ENCODE measurements at regions not wholly inside any gene's neighbourhood (a gene's known extent, or its start where the extent isn't known, plus 50 kb on each side); places are given as distances from the start of the nearest gene placed in this dataset.

DNA sequence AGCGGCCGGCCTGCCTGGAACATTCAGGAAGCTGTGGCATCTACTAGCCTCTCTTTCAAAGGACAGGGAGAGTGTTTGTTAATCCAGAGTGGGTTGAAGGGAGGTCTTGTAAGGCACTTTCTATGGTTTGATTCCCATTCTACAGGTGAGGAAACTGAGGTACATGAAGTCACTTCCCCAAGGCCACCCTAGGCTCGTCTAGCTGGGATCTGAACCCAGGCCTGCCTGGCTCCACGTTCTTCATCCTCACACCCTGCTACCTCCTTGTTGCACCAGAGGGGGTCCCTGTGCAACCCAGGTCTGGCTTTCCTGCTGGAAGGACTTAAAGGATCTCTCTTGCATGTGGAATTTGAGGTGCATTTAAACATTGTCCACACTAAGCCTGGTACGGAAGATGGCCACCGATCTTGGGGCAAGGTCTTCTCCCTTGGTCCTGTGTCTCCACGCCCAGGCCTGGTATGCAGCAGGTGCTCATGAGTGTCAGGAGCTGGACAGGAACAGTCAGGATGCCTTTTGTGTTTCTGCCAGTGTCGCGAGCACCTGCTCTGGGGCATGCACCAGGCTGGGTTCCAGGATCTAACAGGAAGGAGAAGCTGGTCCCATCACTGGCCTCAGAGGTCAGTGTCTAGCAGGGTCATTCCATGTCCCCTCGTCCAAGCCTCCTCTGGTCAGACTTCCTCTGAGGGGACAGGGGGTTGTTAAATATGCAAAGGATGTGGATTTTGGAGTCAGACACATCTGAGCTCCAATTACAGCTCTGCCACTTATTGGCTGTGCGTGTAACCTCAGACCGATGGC, 103.2 kb upstream of the RUNX3 start:
- no peak for DNase-seq

DNA sequence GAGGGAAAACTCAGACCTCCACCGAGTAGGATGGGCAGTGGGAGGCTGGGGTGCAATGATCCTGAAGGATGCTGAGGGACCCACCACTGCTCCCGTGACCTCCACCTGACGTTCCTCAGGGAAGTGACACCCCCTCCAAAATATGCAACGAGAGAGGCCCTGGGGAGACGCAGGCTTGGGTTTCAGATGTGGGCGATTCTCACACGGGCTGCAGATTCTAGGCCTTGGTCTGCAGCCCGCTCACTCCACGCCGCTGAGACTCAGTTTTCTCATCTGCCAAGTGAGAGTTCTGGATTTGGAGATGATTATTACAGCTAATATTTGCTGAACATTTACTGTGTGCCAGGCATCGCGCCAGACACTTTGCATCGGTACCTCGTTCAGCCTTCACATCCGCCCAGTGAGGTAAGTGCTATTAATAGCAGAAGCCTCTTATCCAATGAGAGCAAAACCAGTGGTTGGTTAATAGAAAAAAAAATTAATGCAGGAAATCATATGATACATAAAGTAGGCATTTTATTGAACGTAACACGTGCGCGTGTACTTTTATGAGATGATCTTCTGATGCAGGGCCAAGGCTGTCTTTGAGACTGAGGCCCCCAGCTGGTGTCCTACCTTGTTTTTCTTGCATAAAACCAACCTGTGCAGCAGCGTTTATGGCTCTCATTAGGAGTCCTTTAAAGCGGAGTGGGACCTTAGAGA, 102.0 kb upstream of the RUNX3 start:
- DNase-seq = peak; percentile 54 to 56

DNA sequence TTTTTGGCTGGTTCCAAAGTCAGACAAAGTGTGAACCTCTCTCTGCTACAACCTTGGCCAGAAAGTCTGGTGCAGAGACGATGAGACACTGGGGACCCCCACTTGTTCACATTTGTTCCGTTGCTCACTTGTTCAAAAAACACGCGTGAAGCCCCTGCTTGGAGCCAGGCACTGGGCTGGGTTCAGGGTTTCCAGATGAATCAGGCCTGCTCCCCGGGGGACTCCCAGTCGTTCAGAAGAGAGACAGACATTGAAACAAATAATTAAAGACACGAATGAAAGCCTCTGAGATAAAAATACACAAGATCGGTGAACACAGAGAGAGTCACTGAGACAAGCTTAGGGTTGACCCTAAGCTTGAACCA, 101.5 kb upstream of the RUNX3 start:
- DNase-seq = peak; percentile 46 to 56

DNA sequence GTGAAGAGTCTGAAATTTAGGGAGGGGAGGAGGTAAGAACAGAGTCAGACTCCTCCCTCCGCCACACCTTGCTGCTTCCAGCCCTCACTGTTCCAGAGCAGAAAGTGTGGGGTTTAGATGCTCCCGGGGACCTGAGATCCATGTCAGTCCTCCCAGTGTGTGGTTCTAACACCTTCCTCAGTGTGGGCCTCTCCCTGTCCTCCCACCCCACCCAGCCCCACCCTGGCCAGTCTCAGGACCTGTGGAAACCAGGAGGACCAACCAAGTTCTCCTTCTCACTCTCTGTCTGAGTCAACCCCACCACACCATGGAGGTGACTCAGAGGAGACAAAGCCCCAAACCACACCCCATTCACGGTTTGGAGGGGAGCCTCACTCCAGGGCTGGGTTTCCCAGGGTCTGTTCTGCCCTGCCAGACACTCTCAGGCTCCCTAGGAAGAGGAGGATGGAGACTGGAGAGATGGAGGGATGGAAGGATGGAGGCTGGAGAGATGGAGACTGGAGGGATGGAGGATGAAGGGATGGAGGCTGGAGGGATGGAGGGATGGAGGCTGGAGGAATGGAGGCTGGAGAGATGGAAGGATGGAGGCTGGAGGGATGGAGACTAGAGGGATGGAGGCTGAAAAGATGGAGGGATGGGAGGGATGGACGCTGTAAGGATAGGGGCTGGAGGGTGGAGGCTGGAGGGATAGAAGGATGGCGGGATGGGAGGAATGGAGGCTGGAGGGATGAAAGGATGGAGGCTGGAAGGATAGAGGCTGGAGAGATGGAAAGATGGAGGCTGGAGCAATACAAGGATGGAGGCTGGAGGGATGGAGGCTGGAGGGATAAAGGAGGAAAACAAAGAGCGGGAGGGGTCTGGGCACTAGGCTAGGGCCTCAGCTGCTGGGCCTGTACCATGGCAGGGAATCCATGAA, 100.9 kb upstream of the RUNX3 start:
- DNase-seq = peak; percentile 65 to 69

DNA sequence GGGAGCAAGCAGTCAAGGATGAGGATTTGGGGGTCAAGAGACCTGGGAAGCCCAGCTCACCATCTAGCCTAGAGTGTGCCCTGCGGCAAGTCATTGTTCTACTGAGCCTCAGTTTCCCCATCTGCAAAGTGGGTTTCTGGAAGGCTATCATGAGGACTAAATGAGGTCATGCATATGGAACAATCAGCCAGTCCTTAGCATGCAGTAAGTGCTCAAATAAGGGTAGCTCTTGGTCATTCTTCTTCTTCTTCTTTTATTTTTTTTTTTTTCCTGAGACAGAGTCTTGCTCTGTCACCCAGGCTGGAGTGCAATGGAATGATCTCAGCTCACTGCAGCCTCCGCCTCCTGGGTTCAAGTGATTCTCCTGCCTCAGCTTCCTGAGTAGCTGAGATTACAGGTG, 99.9 kb upstream of the RUNX3 start:
- no peak for DNase-seq

DNA sequence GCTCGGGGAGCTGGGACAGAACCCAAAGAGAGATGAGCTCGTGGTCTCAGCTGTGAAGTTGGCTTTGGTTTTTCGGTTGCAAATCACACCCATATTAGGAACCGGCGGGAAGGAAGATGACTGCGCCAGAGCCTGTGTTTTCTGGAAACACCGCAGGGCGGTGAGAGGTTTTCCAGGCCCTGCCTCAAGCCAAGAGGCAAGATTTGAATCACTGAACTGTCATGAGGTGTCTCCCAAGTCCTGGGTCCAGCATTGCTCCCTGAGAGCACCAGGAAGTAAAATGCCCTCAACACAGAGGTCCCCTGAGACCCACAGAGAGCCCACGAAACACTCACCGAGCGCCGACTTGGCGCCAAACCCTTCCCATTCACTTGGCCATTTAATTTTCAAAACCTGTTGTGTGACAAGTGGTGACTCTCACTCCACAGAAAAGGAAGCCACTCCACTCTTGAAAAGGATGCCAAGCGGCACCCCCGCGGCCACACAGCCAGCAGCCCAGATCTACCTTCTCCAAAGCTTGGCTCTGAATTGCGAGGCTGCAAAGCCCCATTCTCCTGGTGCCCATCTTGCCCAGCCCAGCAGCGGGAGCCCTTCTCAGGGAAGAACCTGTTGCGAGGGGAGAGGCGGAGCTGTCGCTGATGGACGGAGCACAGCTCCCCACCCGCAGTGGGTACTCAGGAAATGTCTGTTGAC, 99.0 kb upstream of the RUNX3 start:
- DNase-seq = no peak

DNA sequence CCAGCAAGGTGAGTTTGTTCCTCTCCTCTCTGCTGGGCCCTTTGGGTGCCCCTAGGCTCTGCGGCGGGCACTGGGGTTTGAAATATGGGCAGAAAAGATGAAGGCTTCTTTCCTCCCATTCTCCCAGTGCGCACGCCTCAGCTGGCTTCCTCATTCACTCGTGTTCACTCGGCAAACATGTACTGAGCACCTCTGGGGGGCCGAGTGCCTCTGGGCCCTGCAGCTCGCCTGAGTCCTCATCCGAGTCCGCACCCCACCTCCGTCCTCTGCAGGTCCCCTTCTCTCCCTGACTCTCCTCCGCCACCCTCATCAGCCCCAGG, 98.5 kb upstream of the RUNX3 start:
- no peak for DNase-seq

DNA sequence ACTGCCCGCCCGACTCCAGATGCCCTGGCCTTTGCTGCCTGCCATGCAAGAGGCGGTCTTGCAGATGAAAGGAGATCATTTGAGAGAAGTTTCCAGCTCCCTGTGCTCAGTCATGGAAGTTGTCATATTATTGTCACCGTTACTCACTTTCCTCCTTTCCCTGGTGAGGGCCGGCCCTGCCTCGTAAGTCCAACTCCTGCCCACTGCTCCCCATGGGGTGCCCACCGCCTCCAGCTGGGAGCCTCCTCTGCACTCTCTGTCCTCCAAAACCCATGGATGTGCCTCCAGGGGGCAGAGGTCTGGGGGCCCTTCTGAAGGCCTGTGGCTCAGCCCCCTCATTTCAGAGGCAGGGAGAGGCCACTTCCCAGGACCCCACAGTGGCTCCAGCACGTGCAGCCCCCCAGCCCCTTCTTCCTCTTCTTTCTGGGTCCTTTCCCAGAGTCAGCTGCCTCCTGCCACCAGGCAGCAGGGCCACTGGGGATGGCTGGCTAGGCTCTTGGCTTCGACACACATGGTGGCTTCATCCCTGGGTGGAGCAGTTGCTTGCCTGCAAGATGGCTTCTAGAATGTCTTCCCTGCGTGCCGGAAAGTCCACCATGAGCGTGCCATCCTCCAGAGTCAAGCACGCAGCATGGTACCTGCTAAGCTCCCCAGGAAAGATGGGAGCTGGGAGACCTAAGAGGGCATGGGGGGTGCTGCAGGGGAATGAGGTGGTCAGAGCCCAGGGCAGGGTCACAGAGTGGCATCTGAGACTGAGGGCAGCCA, 97.9 kb upstream of the RUNX3 start:
- no peak for DNase-seq

DNA sequence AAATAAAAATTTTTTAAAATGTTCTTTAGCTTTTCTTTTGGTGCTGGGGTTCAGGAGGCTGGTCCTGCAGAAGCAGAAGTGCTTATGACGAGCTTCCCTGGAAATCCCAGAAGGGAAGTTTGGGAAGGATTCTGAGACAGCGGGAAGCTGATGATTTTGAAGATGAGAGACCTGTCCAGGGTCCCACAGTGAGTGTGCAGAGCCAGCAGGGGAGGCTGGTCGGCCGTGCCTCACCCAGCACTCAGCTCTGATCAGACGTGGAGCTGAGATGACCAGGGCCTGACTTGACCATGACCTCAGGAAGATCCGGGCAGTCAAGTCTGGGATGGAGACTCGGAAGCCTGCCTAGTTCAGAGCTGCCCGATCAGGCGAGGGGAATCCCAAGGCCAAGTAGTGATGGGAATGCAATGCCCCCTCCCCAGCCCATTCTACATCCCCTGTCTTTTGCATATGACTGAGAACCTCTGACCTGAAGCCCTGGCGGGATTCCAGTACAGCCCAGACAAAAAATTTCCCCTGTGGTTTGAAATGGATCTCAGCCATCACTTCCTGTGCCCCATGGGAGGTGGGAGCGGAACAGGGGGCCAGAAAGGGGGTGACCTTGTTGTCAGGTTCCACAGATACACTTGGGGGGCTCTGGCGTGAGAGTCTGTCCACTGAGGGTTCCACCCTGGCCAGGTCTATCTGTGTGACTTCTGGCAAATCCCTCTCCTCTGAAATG, 96.8 kb upstream of the RUNX3 start:
- DNase-seq = no peak

DNA sequence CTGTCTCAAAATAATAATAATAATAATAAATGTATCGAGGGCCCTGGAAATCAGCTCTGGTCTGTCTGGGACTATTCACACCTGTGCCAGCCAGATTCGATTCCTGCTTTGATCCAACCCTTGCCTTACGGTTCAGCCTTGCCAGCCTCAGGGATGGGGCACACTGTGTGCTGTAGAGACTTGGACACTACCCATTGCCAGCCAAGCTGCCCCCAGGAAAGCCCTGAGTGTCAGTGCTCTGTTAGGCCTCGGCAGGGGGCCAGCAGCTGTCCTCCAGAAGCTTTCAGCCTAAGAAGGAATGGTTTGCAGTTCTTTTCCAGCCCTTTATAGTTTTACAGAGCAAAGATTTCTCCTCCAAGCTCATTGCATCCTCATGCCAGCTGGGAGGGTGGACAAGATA, 96.2 kb upstream of the RUNX3 start:
- no peak for DNase-seq

DNA sequence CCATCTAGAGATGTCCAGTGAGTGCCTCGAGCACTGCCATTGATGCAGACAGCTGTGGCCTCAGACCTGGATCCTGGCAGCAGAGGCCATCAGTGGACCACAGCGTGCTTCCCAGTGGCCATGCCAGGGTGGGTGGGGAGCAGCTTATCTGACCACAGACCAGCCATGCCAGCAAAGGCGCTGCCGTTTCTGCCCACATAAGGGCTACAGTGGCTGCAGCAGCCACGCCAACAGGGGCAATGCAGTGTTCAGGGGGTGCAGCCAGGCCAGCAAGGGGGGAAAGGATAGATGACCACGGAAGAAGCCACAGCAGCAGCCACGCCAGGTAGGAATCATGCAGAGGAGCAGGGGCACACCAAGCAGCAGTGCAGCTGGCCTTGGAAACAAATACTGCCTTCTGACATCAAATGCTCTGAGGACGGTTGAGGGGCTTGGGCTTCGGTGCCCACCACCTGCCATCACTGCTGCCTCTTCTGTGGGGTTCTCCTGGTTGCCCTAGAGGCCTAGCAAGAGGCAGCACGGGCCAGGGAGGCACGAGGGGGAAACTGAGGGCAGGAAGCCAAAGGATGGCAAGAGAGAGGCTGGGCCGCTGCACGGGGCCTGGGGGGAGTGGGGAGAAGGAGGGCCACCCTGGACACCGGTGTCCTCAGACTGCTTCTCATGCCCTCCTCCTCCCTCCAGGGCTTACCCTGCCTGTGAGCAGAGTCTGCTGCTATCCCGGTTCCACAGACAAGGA, 94.7 kb upstream of the RUNX3 start:
- DNase-seq = no peak

DNA sequence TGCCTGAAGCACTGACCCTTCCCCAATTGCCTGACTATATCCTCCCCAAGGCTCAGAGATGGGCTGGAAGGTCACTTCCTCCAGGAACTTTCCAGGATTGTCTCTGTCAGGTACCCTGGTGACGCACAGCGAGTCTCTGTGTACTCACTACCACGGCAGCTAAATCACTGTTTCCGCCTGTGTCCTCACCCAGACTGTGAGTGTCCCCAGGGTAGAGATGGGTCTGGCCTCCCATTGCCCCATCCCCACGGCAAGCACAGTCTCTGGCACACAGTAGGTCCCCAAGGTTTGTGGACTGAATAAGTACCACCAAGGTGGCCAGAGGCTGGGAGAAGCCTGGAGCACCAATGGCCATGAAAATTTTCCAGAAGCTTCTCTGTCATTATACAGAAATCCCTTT, 93.8 kb upstream of the RUNX3 start:
- DNase-seq = no peak

DNA sequence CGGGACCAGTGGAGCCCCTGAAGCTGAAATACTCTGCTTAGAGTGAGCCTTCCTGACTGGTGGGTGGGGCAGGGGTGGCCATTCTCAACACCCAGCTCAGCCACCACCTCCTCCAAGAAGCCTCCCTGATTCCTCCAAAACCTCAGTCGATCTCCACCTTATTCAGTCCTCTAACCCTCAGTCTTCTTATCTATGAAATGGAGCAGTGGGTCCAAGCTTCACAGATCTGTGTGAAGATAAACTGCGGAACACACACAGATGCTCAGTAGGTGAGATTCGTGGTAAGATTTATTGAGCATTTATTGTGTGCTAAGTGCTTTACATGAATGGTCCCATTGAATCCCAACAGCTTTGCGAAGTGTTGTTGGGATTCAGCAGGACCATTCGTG, 93.1 kb upstream of the RUNX3 start:
- DNase-seq = no peak

DNA sequence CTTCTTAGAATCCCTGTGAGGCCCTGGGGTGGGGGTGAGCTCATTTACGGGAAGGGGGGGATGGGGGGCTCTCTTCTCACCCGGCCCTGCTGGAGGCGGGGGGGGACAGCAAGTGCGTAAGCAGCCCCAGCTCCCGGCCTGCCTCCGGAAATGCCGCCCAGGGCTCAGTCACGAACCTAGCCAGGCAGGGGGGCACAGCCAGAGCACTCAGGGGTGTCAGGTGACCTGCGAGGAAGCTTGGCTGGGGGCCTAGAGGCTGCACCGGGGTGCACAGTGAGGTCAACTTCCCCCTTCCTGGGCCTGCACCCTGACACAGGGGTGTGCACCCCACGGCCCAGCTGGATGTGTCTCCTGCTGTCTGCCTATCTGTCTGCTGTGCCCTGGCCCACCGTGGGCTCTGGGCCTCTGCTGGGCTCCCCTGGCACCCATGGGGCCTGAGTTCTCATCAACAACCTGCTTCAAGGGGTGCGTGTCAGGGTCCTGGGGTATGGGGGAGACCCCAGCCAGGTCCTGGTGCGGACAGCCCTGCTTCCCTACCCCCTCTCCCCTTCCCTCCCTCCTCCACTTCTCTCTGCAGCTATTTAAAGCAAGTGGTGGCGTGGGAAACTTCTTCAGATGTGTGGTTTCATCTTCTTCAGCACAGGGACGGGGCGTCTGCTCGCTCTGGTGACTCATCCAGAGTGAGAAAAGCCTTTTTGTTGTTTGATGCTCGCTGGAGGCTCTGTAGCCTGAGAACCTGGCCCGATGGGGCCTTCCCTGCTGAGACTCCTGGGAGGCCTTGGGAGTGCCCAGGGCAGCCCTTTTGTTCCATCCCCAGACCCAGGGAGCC, 92.5 kb upstream of the RUNX3 start:
- DNase-seq = peak; percentile 89 to 91

DNA sequence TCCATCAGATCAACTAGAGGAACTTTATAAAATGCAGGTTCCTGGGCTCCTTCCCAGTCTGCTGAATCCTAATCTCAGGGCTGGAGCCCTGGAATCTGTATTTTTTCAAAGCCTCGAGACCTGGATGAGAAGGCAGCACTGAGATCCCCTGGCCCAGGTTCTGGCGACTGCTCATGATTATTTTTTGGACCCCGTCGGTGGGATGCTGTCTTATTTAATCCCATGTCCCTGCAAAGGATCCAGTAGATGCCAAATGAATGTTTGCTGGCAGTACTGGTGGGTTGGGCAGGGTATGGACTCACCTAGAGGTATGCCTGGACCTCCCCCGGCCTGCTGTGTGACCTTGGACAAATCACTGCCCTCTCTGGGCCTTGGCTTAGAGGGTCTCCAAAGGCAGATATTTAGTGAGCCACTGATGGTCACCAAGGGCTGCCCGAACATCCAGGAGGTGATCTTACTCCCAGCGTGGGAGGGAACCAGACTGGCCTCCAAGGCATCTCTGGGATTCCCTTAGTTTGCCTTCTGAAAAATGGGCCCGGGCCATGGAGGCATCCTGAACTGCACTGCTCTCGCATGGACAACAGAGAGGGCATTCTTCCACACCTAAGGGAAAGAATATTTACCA, 91.6 kb upstream of the RUNX3 start:
- no peak for DNase-seq

DNA sequence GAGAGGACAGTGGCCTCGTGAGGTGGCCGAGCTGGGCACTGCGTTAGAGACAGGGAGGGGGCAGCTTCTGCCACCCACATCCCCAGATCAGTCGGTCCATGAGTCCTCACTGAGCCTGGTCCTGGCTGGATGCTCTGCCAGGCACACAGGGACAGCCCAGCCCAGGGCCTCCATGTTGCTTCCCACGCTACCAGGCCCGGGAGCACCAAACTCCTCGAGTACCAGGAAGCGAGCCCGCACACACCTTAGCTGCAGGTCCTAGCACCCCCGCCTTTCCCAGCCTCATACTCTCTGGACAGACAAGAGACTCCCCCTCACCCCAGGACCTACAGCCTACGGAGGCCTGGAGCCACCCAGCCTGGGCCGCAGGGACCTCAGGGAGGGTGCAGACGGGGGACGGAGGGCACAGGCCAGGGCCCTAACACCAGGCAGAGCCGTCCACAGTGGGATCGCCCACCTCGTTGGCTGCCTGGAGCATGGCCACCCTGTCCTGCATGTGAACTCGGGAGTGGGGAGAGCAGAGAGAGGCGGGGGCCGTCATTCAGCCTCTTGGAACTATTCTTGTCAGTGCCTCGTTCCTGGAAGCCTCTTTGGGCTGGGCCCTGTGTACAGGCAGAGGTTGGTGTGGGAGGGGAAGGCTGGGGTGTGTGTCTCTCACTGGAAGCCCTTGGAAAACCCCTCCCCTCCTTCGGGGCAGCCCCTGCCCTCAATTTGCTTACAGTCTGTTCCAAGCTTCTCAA, 90.9 kb upstream of the RUNX3 start:
- peak; percentile 21 to 26 for DNase-seq

DNA sequence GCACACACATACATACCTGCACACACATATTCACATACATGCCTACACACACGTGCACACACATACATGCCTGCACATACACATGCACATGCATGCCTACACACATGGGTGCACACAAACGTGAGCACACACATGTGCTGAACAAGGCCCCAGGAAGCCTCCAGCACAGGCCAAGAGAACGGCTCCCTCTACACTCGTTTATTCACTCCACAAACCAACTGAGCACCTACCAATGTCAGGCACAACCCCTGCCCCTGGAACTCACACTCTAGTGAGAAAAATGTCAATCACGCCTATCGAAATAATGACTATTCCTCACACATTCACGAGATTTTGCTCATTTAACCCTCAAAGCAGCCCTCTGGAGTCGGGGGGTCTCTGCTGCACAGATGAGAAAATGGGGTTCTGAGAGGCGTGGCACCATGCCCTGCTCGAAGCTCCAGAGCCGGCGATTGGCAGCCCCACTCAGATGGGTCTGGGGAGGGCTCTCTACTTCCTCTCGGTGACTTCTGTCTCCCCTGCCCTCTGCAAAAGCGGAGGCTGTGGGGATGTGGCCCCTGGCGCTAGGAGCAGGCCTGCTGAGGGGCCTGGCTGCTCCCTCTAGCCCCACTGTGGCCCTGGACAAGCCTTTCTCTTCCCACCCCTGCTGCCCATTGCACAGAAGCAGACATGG, 90.2 kb upstream of the RUNX3 start:
- no peak for DNase-seq
